HPDE6-E6E7 (cell line): ENCODE measurements at regions not wholly inside any gene's neighbourhood (a gene's known extent, or its start where the extent isn't known, plus 50 kb on each side); places are given as distances from the start of the nearest gene placed in this dataset.

Experiments
- DNase-seq: peaks from one replicate; pipeline ENCODE4 v3.0.0; 2011; ENCODE audit warnings: missing footprints; ENCODE audit errors: extremely low spot score

DNA sequence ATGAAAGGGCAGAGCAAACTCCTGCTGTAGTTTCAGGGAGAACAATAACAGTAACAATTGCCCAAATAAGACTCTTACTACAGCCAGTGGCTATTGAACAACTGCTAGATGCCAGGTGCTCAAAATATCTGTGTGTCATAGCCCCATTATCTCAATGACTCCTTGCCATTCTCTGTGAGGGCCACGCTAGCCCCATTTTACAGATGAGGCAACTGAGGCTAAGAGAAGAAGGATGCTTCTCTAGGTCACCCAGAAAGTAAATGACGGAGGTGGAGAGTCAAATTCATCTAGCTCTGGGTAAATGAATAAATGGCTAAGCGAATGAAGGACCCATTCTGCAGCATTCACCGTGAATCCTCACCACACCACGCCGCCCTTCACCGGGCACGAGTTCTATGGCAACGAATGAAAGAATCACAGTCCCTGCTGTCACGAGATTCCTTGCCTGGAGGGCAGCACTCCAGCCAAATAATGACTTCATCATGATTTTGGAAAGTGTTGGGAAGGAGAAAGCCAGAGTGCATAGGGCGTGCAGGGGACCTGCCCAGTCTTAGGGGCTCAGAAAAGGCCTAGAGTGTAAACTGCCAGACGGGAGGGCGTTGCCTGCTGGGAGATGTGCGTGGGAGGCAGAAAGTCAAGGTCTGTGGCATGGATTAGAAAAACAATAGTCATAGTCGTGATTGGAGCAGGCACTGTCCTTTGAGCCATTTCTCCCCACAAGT is 147.2 kb downstream of the C9orf50 start:
- no peak for DNase-seq

DNA sequence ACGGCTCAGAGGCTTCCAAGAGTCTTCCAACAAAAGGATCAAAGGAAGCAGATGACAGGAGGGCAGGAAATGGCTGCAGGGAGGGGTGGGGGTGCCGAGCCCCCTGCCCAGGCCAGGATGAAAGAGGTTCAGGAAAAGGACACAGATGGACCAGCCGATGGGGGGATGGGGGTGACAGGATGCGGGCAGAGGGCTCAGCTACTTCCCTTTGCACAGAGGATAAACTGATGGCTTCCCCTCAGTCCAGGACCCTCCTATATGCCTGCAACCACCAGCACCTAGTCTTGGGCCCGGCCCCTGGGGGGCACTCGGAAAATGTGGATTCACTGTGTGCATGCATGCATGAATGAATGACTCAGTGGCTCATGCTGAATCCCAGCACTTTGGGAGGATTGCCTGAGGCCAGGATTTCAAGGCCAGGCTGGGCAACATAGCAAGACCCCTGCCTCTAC is 148.2 kb downstream of the C9orf50 start:
- DNase-seq: no peak

DNA sequence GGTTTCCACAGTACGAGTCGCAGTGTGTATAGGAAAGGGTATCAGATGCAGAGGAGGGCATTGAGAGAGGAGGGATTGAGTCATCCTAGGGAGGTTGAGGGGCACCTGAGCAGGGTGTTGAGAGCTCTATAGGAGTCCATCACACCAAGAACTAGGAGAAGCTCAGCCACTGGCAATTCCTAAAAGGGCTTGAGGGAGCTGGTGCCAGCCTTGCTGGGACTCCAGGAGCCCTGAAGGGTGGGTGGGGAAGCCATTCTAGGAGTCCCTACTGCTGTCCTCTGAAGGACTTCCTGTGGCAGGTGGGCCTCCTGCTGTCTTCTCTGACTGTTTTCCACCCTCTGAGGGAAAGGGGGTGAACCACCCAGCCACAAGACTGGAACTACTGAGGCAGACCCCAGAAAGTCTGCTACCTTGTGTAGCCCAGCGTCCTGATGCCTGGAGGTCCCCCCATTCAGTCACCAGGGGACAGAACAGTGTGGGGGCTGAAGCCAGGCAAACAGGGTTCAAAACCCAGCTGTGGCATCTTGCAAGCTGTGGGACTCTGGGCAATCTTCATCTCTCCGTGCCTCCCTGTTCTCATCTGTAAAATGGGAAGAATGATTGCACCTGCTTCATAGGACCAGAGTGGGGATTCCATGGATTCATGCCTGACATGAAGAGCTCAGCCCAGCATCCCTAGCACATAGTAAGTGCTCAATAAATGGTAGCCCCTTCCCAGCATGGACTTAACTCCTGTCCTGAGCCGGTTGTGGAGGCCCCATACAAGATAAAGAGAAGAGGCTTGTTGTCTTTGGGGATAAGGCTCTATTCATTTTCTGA is 149.5 kb downstream of the C9orf50 start:
- DNase-seq: no peak

DNA sequence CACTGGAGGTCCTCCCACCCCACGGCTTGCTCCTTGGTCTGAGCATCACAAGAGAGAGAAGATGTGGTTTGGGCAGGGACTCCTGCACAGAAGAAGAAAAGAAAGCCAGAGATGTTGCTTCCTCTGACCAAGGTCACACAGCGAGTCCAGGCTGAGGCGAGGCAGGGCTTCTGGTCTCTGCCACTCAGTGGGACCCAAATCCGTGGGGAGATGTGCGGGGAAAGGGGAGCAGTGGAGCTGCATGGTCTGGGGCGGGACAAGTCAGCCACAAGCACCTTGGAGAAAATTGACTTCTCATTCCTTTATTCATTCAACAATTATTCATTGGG is 150.9 kb downstream of the C9orf50 start:
- no peak for DNase-seq

DNA sequence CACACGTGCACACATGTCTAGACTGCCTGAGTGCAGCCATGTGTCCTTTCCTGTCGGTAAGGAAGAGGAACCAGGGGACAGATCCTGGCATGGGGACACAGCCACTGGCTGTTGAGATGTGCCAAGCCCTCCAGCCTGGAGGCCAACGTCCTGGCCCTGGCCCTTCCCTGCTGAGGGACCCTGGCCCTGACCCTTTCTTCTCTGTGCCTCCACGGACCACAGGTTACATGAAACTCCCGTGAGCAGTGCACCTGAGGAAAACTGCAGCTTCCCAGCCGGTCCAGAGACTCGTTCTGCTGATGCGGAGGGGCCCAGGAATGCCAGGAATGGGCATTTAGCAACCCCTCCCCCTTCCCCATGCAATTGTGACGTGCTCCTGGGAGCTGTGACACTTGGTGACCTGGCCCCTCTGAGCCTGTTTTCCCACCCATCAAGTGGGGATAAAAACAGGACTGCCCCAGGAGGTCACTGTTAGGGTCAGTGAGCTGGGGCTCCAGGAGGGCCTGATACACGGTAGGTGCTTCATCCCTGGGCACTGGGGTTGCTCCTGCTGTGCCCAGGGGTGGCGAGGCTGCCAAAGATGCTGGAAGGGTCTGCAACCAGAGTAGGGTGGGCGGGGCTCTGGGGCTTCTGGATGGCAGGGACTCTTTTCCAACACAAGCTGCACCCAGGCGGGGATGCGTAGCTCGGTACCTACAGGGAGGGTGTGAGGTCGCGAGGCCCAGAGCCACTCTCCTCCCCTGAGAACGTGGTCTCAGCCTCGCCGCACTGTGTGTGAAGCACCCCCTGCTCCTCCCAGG is 151.5 kb downstream of the C9orf50 start:
- DNase-seq: no peak

DNA sequence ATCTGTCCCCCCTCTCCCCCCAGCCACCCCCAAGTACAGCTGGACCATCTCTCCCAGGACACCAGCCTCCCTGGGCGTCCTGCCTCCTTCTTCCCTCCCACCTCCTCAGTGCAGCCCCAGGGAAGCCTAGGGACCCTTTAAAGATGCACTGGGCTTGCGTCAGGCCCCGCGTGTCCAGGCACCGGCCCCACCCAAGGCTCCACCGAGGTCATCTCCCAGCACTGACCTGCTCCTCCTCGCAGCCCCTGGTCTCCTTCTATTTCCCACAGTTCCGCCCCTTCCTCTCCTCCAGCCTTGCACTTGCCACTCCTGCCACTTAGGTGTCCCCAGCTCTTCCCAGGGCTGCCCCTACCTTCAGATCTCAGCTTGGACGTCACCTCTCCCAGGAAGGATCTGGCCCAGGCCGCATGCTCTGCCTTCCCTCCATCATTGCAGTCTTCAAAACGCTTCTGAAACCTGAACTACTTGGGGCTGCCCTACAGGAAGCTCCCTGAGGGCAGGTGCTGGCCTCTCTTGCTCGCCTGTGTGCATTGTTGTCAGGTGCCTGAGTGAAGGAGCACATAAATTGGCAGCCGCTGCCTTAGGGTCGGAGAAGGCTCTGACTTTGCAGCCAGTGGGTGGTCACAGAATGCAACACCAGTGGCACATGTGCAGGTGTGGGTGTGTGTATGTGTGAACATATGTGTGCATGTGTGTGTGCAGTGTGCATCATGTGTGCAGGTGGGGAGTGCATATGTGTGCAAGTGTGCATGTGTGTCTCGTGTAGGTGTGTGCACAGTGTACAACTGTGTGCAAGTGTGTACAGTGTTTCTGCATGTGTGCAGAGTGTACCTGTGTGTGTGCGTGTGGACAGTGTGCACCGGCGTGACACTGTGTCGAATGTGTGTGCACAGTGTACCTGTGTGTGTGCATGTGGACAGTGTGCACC is 152.9 kb downstream of the C9orf50 start:
- no peak for DNase-seq

DNA sequence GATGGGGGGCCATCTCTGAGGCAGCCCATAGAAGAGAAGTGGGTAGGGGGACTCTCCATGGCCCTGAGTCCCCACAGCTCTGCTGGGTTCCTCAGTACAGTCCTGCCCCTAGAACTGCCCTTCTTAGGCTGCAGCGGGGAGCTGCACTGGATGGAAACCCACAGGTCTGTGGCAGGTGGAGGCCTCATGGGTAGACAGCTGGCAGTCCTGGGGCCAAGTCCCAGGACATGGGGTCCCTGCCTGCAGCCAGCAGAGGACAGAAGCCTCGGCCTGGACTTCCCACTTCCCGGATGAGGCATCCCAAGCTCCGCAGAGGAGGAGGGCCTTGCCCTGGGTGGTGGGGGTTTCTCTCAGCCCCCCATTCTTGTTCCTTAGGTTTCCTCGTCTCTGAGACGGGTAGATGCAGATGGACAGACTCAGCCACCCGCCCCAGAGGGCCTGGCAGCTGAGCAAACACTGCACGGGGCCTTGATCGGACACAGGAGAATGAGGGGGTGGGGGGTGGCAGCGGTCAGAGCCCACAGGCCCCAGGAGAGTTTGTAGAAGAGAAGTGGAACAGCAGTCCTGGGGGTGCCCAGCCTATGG is 153.8 kb downstream of the C9orf50 start:
- DNase-seq: no peak

DNA sequence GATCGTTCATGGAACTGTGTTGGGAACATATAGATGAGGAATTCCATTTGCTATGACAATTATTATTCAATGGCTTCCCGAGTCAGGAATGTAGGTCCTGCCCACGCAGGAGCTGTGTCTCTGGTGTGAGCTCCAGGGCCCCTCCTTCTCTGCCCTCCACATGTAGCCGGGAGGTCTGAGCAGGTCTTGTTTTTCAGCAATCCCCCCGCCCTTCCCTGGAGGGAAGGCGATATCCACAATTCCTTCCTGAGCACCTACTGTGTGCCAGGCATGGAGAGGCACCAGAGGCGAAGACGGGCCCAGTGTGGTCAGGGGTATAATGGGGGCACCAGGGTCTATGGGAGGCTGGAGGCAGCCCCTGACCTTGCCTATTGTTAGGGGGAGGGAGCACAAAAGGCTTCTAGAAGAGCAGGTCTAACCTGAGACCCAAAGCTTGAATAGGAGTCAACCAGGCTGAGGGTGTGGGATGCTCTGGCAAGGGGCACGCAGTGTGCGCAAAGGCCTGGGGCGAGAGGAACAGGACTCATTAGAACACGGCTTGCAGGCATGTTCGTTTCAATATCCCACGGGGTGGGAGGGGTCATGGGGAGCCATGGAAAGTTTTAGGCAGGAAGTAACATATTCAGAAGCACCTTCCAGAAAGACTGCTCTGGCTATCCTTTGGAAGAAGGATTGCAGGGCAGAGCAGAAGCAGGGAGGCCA is 154.9 kb downstream of the C9orf50 start:
- DNase-seq: no peak

DNA sequence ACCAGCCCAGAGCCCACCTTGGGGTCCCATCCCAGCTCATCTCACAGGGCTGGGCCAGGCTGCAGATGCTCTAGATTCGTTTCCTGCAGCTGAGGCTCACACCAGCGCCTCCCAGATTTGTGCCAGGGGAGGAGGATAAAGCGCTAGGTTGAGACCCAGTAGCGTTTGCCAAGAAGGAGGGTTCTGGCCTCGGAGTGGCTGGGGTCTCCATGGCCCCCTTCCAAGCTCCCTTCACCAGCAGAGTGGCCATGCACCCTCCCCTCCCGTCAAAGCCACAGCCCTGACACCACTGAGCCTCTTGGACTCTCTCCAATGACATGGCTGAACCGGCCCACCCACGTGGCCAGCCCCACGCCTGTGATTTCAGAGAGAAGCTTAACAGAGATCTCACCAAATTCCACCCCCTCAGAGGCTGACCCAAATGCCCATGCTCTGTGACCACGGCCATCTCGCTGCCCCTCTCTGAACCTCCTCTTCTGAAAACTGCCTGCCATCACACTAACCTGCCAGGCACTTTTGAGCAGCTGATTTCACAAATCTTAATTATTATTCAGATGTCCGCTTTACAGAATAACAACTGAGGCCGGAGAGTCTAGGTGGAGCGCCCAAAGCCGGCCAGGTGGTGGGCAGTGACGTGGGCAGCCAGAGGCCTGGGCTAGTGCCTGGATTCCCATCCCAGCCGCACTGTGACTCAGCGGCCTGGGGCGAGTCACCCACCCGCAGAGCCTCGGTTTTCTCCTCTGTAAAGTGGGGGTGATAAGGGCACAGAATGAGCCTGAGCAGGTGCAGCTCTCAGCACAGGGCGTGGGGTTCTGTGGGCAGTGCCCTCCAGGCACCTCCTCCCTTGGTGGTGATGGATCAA is 155.7 kb downstream of the C9orf50 start:
- DNase-seq: no peak

DNA sequence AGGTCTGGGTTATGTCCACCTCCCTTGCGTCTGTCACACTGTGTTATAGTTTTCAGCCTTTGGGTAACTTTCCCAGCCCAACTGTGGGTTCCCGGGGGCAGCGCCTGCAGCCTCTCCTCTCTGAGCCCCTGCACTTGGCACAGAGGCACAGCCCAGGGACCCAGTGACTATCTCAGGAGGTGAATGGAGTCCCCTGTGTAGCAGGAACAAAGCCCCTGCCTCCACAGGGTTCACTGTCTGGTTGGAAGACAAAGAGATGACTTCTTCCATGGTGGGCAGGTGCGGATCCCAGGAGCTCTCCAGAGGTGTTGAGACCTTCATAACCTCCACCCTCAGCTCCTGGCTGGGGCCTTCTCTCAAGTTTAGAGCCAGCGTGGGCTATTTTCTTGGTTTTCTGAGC is 156.9 kb downstream of the C9orf50 start:
- no peak for DNase-seq

DNA sequence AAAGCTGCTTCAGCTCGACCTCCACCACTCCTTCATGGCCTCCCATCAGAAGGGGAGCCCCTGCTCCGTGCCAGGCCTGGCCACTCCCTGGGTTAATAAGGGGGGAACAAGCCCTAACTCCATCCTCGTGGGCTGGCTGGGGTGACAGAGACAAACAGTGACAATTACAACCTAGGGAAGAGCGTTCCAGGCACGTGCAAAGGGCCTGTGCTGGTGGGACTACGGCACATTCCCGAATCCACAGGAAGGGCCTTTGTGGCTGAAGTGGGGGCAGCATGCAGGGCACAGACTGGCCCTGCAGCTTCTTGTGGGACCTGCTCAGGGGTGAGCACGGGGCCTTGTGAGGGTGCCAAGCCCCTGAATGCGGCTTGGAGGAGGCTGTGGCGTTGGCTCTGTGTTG is 157.4 kb downstream of the C9orf50 start:
- no peak for DNase-seq

DNA sequence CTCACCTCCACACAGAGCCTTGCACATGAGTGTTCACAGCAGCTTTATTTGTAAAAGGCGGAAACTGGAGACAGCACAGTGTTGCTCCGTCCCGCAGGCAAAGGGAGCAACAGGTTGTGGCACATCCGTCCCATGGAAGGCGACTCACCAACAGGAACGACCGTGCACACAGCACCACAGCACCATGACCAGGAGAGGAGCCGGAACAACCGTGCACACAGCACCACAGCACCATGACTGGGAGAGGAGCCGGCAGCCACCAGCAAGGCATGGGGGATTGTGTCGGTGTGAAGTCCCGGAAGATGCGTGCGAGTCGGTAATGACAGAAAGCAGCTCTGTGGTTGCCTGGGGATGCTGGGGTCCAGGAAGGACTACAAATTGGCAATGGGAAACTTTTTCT is 158.5 kb downstream of the C9orf50 start:
- no peak for DNase-seq

DNA sequence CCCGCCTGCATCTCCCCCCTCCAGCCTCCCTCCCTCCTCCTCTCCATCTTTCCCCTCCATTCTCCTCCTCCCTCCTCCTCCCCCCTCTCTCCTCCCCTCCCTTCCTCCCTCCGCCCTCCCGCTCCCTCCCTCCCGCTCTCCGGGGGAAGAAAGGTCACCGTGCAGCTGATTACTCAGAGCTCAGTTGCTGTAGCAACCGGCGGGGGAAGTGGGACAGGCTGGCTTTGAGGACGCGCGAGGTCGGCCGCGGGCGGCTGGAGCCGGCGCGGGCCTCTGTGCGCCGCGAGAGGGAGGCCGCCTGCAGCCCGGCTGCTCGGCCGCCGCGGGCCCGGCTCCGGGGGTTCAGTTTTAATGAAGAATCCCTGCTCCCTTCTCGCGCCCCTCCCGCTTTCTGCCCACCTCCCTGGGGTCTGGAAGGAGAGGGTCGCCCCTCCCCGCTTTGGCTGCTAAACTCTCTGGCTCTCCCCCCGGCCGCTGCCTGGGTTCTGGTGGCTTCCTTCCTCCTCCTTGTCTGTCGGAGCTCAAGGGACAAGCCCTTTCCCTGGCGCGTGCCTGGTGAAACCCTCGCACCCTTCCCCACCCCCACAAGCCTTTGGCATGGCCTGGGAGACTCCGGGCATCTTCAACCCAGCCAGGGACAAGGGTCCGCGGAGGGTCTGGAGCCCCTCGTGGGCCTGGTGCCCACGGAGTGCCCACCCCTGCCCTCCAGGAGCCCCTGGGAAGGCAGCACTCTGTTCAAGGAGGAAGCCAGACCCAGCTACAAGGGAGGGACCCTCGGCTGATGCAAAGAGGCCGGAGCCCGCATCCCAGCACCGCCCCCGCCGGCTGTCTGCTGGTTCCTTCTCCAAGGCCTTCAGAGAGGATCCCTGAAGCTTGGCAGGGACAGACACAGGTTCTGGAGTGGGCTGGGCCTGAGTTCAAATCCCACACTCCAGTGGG is 160.3 kb downstream of the C9orf50 start:
- peak; percentile 97 for DNase-seq

DNA sequence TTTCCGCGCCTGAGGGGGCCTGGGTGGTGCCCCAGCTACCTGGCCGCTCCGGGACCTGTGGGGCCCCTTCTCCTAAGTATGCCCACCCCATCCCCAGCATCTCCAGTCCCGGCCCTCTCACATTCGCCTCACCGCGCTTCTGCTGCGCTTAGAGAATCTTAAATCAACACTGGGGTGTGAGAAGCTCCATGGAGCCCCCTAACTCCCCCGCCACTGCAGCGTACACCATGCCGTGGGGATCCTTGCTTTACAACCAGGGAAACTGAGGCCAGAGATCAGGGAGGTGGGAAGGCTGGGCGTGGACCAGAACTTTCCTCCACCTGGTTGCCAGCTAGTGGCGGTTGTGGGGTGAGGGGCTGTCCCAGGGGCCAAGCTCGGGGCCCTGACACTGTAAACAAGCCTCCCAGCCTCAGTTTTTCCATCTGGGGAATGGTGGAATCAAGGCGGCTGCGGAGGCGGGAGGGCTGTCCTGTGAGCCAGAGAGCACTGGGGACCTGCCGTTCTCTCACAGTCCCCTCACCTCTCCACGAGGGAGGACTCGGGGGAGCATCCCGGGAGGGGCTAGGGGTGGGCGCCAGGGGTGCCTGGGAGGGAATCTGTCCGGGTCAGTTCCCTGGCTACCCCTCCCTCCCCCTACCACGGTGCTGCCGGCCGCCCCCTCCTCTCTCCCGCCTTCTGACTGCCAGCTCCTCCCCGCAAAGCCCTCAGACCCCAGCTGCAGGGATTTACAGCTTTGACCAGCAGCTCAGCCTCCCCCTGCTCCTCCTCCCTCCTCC is 161.2 kb downstream of the C9orf50 start:
- no peak for DNase-seq

DNA sequence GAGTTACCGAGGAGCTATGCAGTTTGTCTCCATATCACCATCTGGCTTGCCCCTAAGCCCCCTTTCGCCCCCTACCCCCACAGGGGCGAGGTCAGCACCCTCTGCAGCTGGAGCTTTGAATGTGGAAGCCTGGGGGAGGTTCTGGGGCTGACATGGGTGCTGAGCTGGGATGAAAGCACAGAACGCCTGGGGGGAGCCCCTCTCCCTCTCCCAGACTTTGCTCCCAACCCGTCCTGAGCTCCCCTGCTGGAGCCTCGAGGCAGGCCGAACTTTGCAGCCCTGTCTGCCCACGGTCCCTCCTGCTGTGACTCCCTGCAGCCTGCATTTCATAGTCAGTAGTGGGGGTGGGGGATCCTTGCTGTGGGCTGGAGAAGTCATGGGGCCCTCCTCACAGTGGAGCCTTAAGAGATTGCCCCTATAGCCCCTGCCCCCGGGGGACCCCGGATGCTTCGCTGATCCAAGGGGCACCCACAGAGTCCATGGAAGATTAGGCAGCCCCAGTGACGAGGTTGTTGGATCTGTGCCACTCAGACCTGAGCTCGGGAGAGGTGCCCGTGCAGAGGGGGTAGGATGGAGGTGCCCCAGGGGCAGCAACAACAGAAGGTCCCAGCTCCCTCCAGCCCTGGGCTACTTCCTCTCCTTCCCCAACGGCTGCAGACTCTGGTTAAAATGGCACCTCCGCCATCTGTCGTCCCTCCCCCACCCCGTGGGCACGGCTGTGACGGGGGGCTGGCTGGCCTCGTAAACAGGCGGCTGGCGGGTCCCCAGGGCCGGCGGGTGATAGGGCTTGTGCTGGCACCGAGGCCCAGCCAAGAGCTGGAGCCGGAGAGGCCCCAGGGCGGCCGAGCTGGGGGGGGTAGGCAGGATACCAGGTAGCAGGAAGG is 162.0 kb downstream of the C9orf50 start:
- no peak for DNase-seq

DNA sequence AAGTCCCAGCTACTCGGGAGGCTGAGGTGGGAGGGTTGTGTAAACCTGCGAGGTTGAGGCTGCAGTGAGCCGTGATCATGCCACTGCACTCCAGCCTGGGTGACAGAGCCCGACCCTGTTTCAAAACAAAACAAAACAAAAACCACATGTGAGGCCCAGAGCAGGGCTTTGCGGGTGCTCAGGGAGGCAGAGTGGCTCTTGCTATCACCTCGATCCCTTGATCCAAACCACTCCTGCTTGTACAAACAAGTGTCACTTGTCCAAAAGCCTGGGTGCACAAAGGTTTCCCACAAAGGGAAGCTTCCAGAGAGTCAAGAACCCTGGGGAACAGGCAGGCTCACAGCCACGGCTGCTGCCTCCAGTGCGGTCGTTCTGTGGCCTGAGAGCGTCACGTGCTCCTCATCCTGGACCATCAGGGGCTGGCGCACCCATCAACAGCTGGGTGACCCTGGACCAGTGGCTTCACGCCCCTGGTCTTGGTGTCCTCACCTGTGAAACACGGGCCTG is 162.7 kb downstream of the C9orf50 start:
- no peak for DNase-seq
